Kidney epithelial cell (primary cell): ENCODE measurements at regions not wholly inside any gene's neighbourhood (a gene's known extent, or its start where the extent isn't known, plus 50 kb on each side); places are given as distances from the start of the nearest gene placed in this dataset.

Experiments used
- DNase-seq: peaks from one replicate; pipeline ENCODE4 v3.0.0-alpha.2; 2010; ENCODE audit warnings: low read depth
- H3K27me3 ChIP-seq: 2 replicates; pipeline ENCODE4 v1.6.0; 2011; ENCODE audit warnings: low read length; ENCODE audit not compliant: control insufficient read depth, insufficient read depth
- H3K36me3 ChIP-seq: 2 replicates; pipeline ENCODE4 v1.5.1; 2011; ENCODE audit warnings: low read length; ENCODE audit not compliant: control insufficient read depth, insufficient read depth
- H3K4me3 ChIP-seq: 2 replicates; pipeline ENCODE4 v1.5.1; 2011; ENCODE audit warnings: low read depth, mild to moderate bottlenecking, control low read depth, low read length
- TF ChIP-seq, protein P1 (sequence below): IDR thresholded peaks from 2 replicates; pipeline ENCODE4 v1.5.1; 2011; ENCODE audit warnings: mild to moderate bottlenecking, moderate library complexity, low read length, control low read depth, inconsistent platforms; ENCODE audit not compliant: insufficient read depth, poor library complexity, severe bottlenecking

DNA sequence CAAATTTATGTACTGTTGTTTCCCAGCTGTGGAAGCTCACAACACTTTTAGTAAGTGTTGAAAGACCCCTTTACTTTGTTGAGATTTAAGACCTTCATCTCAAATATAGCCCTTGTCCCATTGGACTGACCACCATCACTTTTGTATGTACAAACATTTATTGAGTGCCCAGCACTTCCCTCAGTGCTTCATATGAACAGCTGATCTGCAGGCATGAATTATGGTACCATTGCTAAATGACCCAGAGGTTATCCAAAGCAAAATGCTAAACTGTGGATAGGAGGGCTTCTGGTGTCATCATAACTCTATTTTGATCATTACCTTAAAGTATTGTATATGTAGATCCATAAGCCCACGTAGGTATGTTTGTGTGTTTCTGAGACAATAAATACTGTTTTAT, 285.7 kb upstream of the RGS6 start:
- Histone ChIP-seq H3K4me3 (no peak overlapping the region), H3K36me3 (no peaks in the 10 kb centered on the region), H3K27me3 (no peaks in the 10 kb centered on the region)
- TF ChIP-seq, protein P1, sequence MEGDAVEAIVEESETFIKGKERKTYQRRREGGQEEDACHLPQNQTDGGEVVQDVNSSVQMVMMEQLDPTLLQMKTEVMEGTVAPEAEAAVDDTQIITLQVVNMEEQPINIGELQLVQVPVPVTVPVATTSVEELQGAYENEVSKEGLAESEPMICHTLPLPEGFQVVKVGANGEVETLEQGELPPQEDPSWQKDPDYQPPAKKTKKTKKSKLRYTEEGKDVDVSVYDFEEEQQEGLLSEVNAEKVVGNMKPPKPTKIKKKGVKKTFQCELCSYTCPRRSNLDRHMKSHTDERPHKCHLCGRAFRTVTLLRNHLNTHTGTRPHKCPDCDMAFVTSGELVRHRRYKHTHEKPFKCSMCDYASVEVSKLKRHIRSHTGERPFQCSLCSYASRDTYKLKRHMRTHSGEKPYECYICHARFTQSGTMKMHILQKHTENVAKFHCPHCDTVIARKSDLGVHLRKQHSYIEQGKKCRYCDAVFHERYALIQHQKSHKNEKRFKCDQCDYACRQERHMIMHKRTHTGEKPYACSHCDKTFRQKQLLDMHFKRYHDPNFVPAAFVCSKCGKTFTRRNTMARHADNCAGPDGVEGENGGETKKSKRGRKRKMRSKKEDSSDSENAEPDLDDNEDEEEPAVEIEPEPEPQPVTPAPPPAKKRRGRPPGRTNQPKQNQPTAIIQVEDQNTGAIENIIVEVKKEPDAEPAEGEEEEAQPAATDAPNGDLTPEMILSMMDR: no peak
- no peak for DNase-seq

DNA sequence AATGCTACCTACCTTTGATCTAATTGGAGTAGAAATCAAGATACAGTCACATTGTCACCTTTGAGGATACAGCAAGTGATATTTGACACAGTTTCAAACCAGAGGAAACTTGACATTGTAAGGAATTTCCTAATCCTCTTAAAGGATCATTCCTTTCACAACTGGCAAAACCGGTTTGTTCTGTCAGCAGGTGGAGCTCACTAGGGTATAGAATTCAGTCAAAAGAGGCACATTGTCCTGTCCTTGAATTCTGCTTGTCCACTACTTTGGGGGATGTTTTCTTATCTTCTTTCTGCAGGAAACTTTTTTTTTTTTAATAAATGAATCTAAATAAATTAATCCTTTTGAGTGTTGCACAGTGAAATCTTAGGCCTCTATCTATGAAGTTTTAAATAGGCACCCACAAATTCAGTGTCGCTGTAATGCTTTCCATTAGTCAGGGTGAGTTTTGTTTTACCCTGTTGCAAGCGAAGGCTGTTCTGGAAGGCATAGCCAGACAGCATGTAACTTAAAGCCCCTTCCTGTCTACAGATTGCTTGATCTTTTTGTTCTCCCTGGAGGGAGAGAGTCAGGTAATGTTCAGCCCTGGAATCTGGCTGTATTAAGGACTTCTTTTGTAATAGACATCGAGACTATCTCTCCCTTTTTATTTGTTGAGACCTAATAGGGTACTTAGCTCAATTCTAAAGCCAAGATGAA, 285.0 kb upstream of the RGS6 start:
- no peaks in the 10 kb centered on the region for H3K27me3 ChIP-seq
- H3K4me3 ChIP-seq: no peak overlapping the region
- DNase-seq: no peak
- TF ChIP-seq, protein P1: no peak
- no peaks in the 10 kb centered on the region for H3K36me3 ChIP-seq

DNA sequence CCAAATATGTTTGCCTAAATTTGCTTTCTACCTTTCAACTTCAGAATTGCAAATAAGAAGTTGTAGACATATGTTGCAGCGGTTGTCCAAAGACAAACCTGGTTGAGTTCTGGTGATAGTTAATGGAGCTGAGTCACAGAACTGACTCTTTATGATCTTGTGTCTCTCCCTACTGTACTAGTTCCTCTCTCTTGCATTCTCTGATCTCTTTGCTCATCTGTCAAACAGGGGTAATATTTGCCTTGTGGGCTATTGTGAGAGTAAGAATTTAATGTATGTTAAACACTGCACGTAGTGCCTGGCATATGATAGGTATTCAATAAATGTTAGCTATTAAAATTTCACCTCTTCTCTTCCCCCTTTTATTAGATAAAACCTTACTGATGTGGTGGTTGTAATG, 283.5 kb upstream of the RGS6 start:
- no peaks in the 10 kb centered on the region for H3K36me3 ChIP-seq
- no peak for DNase-seq
- no peak overlapping the region for H3K4me3 ChIP-seq
- H3K27me3 ChIP-seq: no peaks in the 10 kb centered on the region
- TF ChIP-seq, protein P1: no peak

DNA sequence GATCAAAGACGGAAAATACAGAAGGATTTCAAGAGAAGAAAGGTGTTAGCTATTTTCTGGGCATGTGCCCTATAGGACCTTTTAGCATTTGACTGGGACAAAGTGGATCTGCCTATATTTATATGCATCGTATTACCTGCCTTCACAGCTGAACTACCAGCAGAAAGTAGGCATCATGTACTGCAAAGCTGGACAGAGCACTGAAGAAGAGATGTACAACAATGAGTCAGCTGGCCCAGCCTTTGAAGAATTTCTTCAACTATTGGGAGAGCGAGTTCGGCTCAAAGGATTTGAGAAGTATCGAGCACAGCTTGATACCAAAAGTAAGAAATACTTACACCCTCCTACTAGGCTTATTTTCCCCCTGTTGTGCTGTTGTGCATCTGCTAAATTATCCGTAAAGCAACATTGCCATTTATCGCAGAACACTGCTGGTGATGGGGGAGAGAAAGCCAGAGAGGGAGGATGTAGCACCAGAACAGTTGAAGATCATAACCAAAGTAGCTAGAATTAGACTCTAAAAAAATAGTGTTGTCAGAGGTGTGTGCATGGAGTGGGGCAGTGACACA, 282.0 kb upstream of the RGS6 start:
- no peak for DNase-seq
- TF ChIP-seq, protein P1: no peak
- H3K36me3 ChIP-seq: no peaks in the 10 kb centered on the region

DNA sequence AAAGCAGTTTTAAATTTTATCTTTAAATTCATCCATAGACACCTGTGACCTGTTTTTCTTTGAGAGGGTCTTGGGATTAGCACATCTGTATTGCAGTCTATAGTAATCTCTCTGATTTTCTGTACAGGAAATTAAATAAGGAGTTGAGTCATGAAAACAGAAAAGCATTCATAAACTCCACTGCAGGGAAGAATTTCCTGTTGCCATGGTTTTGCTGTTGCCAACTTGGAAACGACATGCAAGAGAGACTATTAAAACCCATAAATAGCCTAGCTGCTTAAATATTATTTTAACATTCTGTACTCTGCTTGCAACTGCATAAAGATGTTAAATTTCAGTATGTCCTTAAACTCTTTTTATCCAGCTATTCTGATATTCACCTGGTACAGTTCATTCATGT, 281.0 kb upstream of the RGS6 start:
- TF ChIP-seq, protein P1: no peak

More for the DNA sequence above, 282.0 kb upstream of the RGS6 start:
- H3K4me3 ChIP-seq: no peak overlapping the region
- H3K27me3 ChIP-seq: no peaks in the 10 kb centered on the region

DNA sequence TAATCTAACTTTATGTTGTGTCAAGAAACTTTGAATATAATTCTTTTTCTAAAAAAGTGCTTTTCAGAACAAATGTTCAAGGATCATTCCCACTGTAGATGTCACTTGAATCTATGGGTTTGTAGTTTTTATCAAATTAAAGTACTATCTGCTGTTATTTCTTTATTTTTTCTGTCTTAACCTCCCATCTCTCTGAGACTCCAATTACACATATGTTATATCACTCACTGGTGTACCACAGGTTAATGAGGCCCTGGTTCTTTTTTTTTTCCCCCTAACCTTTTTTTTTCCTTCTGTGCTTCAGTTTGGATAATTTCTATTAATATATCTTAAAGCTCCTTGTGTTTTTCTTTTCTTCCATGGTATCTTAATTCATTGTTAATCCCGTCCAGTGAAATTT, 279.9 kb upstream of the RGS6 start:
- H3K36me3 ChIP-seq: no peaks in the 10 kb centered on the region
- no peak overlapping the region for H3K4me3 ChIP-seq
- TF ChIP-seq, protein P1: no peak
- no peak for DNase-seq
- no peaks in the 10 kb centered on the region for H3K27me3 ChIP-seq

More for the DNA sequence above, 281.0 kb upstream of the RGS6 start:
- no peaks in the 10 kb centered on the region for H3K36me3 ChIP-seq
- H3K27me3 ChIP-seq: no peaks in the 10 kb centered on the region
- DNase-seq: peak; percentile 45
- H3K4me3 ChIP-seq: no peak overlapping the region
